PC-9 (cell line): ENCODE measurements at regions not wholly inside any gene's neighbourhood (a gene's known extent, or its start where the extent isn't known, plus 50 kb on each side); places are given as distances from the start of the nearest gene placed in this dataset.

Experiments used
- BruUV-seq: library from RNA; stranded (reverse); fragments of 400-500 nt; replicated peaks from 2 replicates; lab custom pipeline; 2021; lab: Mats Ljungman, UMichigan
- CTCF ChIA-PET: fragments of 300-600 bp; sonication (Branson Sonifier 250); formaldehyde crosslinking; loops from one replicate; lab custom pipeline; 2022; ENCODE audit warnings: antibody characterized with exemption; lab: Charles Lee
- POLR2A ChIA-PET: fragments of 300-600 bp; sonication (Branson Sonifier 250); formaldehyde crosslinking; loops from one replicate; lab custom pipeline; 2022; ENCODE audit warnings: antibody characterized with exemption; ENCODE audit not compliant: unreplicated experiment; lab: Charles Lee
- DNase-seq, 2 experiments: peaks; one replicate each; pipeline versions ENCODE4 v3.0.0 to v3.0.0-alpha.2; 2015 to 2022; ENCODE audit warnings: mixed read lengths in 1 of 2
- H2AFZ ChIP-seq: fragments of 200-600 bp; sonication (generic); 2 replicates; pipeline ENCODE4 v1.8.1; 2017; ENCODE audit warnings: antibody characterized with exemption
- H3F3A ChIP-seq: fragments of 200-600 bp; sonication (generic); 2 replicates; pipeline ENCODE4 v1.8.1; 2017; ENCODE audit warnings: antibody characterized with exemption, mild to moderate bottlenecking, low read depth; ENCODE audit not compliant: insufficient read depth
- H3K27ac ChIP-seq: fragments of 200-600 bp; sonication (generic); 2 replicates; pipeline ENCODE4 v1.6.1; 2016; ENCODE audit warnings: mixed run types
- H3K27me3 ChIP-seq: fragments of 200-600 bp; sonication (generic); 2 replicates; pipeline ENCODE4 v1.6.1; 2016; ENCODE audit warnings: low read depth, mixed run types; ENCODE audit not compliant: insufficient read depth
- H3K36me3 ChIP-seq: fragments of 200-600 bp; sonication (generic); 2 replicates; pipeline ENCODE4 v1.6.1; 2016; ENCODE audit warnings: low read depth, mixed run types
- H3K4me1 ChIP-seq: fragments of 200-600 bp; sonication (generic); replicated peaks from 2 replicates; pipeline ENCODE4 v1.6.1; 2016; ENCODE audit warnings: mixed run types; ENCODE audit not compliant: insufficient read depth
- H3K4me2 ChIP-seq: fragments of 200-600 bp; sonication (generic); 2 replicates; pipeline ENCODE4 v1.6.1; 2017; ENCODE audit warnings: mixed run types
- H3K4me3 ChIP-seq: fragments of 200-600 bp; sonication (generic); 2 replicates; pipeline ENCODE4 v1.6.1; 2016; ENCODE audit warnings: mixed run types
- H3K79me2 ChIP-seq: fragments of 200-600 bp; sonication (generic); 2 replicates; pipeline ENCODE4 v1.6.1; 2017; ENCODE audit warnings: low read depth, mixed run types
- H3K9me2 ChIP-seq: fragments of 200-600 bp; sonication (generic); 2 replicates; pipeline ENCODE4 v1.8.1; 2017; ENCODE audit warnings: mild to moderate bottlenecking; ENCODE audit not compliant: insufficient read depth
- H3K9me3 ChIP-seq: fragments of 200-600 bp; sonication (generic); 2 replicates; pipeline ENCODE4 v1.8.1; 2016; ENCODE audit warnings: low read depth; ENCODE audit not compliant: insufficient read depth
- H4K20me1 ChIP-seq: fragments of 200-600 bp; sonication (generic); 2 replicates; pipeline ENCODE4 v1.8.1; 2017; ENCODE audit not compliant: insufficient read depth
- EZH2 ChIP-seq: fragments of 200-600 bp; sonication (generic); IDR thresholded peaks from 2 replicates; pipeline ENCODE4 v1.8.0; 2017; ENCODE audit warnings: antibody characterized with exemption, low read depth
- intact Hi-C: fragments of 100-400 bp; cut with micrococcal nuclease; formaldehyde crosslinking; loops from one replicate; pipeline ENCODE4 v1.10.0; 2022; ENCODE audit not compliant: unreplicated experiment
- TF ChIP-seq, protein P1 (sequence below): fragments of 200-600 bp; sonication (generic); conservative IDR thresholded peaks from 2 replicates; pipeline ENCODE4 v1.6.1; 2017; ENCODE audit warnings: mixed run types, antibody characterized with exemption, mild to moderate bottlenecking, moderate library complexity

DNA sequence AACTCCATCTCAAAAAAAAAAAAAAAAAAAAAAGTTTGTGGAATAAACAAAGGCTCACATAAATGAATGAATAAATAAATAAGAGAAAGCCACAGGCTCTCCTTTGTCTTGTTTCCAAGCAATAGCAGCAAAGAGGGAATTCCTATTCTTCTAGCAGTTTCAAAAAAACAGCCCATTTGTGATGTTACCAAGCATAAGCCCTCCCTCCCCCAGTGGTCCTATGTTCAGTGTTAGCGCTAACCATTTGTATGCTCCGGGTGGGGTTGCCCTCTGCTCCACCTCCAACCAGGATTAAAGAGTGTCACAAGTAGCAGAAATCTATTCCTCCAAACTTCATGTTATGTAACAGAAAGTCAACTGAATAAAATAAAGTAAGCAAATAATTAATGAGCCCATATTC is 1215.0 kb upstream of the TENM4 start:
- no peaks in the 10 kb centered on the region for H3K4me1 ChIP-seq
- H3K4me2 ChIP-seq, result no peak overlapping the region
- H3F3A ChIP-seq, result no peaks in the 10 kb centered on the region
- H4K20me1 ChIP-seq, result no peaks in the 10 kb centered on the region
- ChIA-PET CTCF (no interaction called here), POLR2A (no interaction called here)
- no peak overlapping the region for H3K4me3 ChIP-seq
- no peak overlapping the region for H2AFZ ChIP-seq
- no peaks in the 10 kb centered on the region for H3K79me2 ChIP-seq
- no peak for DNase-seq
- no peaks in the 10 kb centered on the region for H3K27me3 ChIP-seq
- intact Hi-C loops, result no loop called here
- no peaks in the 10 kb centered on the region for H3K36me3 ChIP-seq
- H3K9me2 ChIP-seq, result no peaks in the 10 kb centered on the region
- no peak for TF ChIP-seq EZH2
- TF ChIP-seq, protein P1, sequence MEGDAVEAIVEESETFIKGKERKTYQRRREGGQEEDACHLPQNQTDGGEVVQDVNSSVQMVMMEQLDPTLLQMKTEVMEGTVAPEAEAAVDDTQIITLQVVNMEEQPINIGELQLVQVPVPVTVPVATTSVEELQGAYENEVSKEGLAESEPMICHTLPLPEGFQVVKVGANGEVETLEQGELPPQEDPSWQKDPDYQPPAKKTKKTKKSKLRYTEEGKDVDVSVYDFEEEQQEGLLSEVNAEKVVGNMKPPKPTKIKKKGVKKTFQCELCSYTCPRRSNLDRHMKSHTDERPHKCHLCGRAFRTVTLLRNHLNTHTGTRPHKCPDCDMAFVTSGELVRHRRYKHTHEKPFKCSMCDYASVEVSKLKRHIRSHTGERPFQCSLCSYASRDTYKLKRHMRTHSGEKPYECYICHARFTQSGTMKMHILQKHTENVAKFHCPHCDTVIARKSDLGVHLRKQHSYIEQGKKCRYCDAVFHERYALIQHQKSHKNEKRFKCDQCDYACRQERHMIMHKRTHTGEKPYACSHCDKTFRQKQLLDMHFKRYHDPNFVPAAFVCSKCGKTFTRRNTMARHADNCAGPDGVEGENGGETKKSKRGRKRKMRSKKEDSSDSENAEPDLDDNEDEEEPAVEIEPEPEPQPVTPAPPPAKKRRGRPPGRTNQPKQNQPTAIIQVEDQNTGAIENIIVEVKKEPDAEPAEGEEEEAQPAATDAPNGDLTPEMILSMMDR, result no peak
- H3K27ac ChIP-seq, result no peak overlapping the region
- no peaks in the 10 kb centered on the region; the same call in 1 of the 2 replicates for H3K9me3 ChIP-seq
- BruUV-seq, result no TSS peak

DNA sequence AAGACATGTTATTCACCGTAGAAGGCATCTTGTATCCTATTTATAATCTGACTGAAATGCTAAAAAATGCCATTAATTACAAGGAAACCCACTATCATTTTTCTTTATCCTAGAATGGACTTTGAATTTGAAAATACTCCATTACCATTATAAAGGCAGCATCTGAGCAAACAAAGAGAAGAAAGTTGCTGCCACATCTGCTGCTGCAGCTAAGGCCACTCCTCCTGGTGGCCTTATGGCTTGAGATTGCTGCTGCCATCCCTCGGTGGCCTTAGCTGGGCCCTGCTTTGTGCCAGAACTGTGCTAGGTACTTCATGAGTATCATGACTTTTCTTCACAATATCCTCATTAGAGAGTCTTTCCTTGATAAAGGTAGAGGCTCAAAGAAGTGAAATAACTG is 1210.1 kb upstream of the TENM4 start:
- Histone ChIP-seq H2AFZ (no peak overlapping the region), H3K4me2 (no peak overlapping the region), H3K36me3 (no peaks in the 10 kb centered on the region), H3K9me3 (no peaks in the 10 kb centered on the region; the same call in 1 of the 2 replicates), H3K79me2 (no peaks in the 10 kb centered on the region), H3K4me1 (no peaks in the 10 kb centered on the region), H4K20me1 (no peaks in the 10 kb centered on the region), H3K27ac (no peak overlapping the region), H3K9me2 (no peaks in the 10 kb centered on the region), H3K27me3 (no peaks in the 10 kb centered on the region), H3F3A (no peaks in the 10 kb centered on the region), H3K4me3 (no peak overlapping the region)
- CTCF ChIA-PET, result no interaction called here
- DNase-seq, result peak in 1 of 2 experiments; percentile 28
- no peak for TF ChIP-seq EZH2
- TF ChIP-seq, protein P1, result no peak
- POLR2A ChIA-PET, result no interaction called here
- BruUV-seq, result no TSS peak
- intact Hi-C loops, result no loop called here

GRCh38 chr11:80649186-80649585 is 1208.4 kb upstream of the TENM4 start:
- Histone ChIP-seq H3K4me2 (no peak overlapping the region), H3K79me2 (no peaks in the 10 kb centered on the region), H3K9me2 (no peaks in the 10 kb centered on the region), H3F3A (no peaks in the 10 kb centered on the region), H3K4me3 (no peak overlapping the region), H3K9me3 (no peaks in the 10 kb centered on the region), H3K27me3 (no peaks in the 10 kb centered on the region), H2AFZ (no peak overlapping the region), H3K36me3 (no peaks in the 10 kb centered on the region), H3K4me1 (no peaks in the 10 kb centered on the region), H4K20me1 (no peaks in the 10 kb centered on the region), H3K27ac (no peak overlapping the region)
- ChIA-PET CTCF (no interaction called here), POLR2A (no interaction called here)
- no peak for DNase-seq
- intact Hi-C loops, result no loop called here
- TF ChIP-seq EZH2, result no peak
- TF ChIP-seq, protein P1, result no peak
- no TSS peak for BruUV-seq
